HS-27A (cell line): ENCODE measurements at regions not wholly inside any gene's neighbourhood (a gene's known extent, or its start where the extent isn't known, plus 50 kb on each side); places are given as distances from the start of the nearest gene placed in this dataset.
"Not testable (repeated sequence)": the region's sequence is repeated elsewhere in the genome, so short reads cannot be mapped to it uniquely, and the experiment has no call there.

ENCODE experiments used
- DNase-seq: peaks from one replicate; pipeline ENCODE4 v3.0.0-alpha.2; 2012; ENCODE audit warnings: low read depth, missing footprints

- no peak for DNase-seq
Observed at GRCh38 chr5:144004751-144005150, 165.7 kb downstream of the YIPF5 start.

- no peak for DNase-seq
Observed at GRCh38 chr5:144009116-144009515, 161.3 kb downstream of the YIPF5 start.

DNA sequence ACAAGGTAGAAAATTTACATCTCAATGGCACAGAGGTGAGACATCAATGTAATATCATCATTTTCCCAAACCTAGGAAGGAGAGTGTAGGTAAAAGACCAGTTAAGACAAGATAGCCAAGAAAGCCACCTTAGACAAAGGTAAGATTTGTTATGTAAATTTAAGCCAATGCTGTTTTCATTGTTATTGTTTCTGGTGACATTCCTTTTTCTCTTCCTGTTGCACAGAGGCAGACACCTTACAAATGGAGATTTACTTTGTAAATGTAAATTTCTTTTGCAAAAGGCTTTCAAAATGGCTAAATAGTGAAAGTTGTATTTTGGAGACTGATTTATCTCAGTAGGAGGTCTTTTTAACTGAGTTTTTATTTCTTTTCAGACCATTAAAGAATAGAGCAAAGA is 159.1 kb downstream of the YIPF5 start:
- no peak for DNase-seq

DNA sequence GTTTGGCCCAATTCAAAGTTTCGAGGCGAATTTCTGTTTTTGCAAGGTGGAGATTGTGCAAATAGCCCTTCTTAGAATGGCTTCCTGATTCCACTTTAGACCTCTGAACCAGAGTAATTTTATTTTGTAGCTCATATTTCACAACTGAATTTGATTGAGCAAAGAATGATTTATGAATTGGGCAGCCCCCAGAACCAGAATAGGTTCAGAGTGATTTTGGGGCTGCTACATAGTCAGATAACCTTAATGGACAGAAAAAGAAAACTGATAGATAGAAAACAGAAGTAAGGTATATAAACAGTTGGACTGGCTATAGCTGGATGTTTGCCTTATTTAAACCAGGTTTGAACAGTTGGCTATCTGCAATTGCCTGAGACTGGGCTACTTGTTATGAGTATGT is 156.6 kb downstream of the YIPF5 start:
- DNase-seq = no peak

- DNase-seq = no peak
Observed at GRCh38 chr5:144015961-144016360, 154.5 kb downstream of the YIPF5 start.

- no peak for DNase-seq
Observed at GRCh38 chr5:144017119-144017518, 153.3 kb downstream of the YIPF5 start.

GRCh38 chr5:144017631-144018030 is 152.8 kb downstream of the YIPF5 start:
- no peak for DNase-seq

GRCh38 chr5:144024090-144024489 is 146.4 kb downstream of the YIPF5 start:
- no peak for DNase-seq

GRCh38 chr5:144024545-144024944 is 145.9 kb downstream of the YIPF5 start:
- DNase-seq = no peak

DNA sequence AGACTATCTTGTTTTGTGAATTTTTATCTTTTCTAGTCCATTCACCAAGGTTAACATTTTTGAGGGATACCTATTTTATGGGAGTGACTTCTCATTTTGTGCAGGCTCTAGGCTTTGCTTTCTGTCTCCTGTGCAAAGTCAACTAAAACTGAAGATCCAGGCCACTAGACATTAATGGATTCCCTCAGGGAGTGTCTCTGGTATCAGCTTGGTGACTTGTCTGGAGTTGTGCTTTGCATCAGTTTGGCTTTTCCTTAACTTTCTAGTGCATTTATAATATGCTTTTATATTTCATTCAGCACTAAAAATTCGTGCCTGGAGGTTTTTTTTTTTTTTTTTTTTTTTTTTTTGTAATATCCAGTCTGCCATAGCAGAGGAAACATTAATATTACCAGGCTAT is 144.2 kb downstream of the YIPF5 start:
- no peak for DNase-seq

- DNase-seq = no peak
Observed at GRCh38 chr5:144028058-144028457, 142.4 kb downstream of the YIPF5 start.

- DNase-seq = no peak
Observed at GRCh38 chr5:144028636-144029035, 141.8 kb downstream of the YIPF5 start.

DNA sequence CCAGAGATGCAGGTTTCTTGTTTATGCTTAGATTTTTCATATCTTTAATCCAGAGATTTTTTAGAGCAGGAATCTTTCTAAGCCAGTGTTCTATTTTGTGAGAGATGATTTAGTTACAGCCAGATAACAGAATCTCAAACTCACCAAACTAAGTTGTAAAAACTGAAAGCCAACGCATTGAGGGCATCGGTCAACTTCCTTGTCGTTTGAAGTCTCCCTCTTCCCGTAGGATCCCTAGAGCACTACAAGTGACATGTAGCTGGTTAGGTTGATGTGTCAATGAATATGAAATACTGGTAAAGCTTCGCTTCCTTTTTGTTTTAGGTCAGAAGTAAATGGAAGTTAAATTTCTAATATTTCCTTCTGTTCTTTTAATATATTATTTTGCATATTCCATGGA is 139.6 kb downstream of the YIPF5 start:
- DNase-seq = no peak

GRCh38 chr5:144032375-144032774 is 138.1 kb downstream of the YIPF5 start:
- no peak for DNase-seq

DNA sequence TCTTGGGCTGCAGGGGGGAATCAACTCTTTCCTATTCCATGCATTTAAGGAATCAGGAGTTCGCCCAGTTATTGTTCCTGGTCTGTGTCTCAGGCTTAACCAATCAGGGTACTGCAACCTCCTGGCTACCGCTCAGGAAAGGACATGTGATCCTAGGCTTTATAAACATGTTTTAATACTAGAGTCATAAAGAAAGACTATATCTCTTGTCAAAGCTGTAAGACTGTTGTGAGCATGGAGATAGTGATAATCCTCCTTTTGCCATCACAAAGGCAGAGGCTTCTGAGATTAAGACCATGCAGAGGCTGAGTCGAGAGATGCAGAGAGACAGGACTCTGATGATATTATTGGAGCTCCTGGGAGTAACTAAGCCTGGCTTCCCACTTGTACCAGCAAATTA is 137.0 kb downstream of the YIPF5 start:
- DNase-seq = no peak

- no peak for DNase-seq
Observed at GRCh38 chr5:144035046-144035740, 135.3 kb downstream of the YIPF5 start.

DNA sequence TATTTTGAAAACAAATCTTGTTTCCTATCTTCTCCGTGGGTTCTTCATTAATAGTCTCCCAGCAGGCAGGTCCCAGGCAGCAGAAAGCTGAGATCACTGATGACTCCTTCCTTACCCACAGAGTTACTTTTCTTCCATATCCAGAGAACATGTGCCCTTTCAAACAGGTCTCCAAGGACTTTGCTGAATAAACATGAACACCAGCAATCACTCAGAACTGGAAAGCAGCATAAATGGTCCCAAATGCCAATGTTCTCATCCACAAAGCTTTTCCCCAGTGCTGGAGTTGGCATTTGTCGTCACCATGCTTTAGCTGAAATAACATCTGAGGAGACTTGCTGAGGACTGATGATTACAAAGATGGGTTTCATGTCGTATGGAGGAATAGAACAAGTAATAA is 134.0 kb downstream of the YIPF5 start:
- no peak for DNase-seq

DNA sequence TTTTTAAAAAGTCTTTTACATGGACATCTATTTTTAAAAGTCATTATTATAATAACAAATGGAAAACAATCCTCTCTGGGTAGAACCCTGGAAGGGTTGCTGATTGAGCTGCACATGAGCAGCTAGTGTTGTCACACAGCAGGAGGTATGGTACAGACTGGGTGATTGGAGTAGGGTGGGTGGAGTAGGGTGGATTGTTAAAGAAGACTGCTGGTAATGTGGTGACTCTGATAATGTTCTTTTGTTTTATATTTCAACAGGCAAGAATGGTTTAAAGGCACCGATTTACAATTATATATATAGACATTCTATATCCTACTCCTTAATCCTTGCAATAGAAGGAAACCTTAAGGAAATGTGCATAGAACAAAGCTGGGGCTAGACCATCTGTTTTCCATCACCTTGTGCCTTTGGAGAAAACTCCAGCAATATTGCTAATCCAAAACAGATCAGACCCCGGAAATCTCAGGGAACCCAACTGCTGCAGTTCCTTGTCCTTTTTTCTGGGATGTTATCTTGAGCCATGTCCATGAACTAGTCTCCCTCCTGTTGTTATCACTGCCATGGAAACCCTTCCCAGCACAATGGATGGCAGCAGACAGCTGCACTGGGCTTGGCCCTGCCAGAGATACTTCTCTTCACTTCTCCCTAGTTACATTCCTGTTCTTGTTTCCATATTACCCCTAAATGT is 129.7 kb downstream of the YIPF5 start:
- no peak for DNase-seq

DNA sequence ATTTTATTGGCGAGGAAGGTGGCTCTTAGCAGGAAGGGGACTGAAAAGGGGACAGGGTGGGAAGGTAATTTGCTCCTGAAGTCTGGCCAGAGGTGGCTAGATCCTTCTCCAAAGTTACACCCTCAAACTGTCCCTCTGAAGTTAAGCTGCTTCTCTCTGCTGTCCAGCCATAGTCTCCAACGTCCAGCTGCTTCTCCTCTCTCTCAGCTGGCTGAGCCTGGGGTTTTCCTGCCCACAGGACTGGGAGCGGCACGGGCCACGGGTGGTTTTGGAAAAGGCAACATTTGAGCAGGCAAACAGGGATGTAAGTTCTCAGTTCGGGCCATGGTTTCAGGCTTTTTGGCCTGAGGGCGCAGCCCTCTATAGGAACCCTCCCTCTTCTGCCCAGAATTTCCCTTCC is 128.3 kb downstream of the YIPF5 start:
- DNase-seq = no peak

DNA sequence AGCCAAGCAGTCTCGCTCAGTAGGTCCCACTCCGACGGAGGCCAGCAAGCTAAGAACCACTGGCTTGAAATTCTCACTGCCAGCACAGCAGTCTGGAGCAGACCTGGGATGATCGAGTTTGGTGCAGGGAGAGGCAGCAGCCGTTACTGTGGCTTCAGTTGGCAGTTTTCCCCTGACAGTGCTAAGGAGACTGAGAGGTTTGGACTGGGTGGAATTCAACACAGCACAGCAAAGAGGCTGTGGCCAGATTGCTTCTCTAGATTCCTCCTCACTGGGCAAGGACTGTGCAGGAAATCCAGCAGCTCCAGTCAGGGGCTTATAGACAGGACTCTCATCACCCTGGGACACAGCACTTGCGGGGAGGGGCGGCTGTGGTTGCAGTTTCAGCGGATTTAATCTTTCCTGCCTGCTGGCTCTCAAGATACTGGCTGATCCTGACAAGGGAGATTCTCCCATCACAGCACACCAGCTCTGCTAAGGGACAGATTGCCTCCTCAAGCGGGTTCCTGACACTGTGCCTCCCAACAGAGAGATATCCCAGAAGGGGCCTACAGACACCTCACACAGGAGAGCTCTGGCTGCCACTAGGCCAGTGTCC is 122.1 kb downstream of the YIPF5 start:
- no peak for DNase-seq

DNA sequence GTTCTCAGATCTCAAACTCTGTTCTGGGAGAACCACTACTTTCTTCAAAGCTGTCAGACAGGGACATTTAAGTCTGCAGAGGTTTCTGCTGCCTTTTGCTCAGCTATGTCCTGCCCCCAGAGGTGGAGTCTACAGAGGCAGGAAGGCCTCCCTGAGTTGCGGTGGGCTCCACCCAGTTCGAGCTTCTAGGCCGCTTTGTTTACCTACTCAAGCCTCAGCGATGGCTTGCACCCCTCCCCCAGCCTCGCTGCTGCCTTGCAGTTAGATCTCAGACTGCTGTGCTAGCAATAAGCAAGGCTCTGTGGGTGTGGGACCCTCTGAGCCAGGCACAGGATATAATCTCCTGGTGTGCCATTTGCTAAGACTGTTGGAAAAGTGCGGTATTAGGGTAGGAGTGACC is 115.1 kb downstream of the YIPF5 start:
- DNase-seq = not testable (repeated sequence)

GRCh38 chr5:144060091-144060490 is 110.4 kb downstream of the YIPF5 start:
- not testable (repeated sequence) for DNase-seq

DNA sequence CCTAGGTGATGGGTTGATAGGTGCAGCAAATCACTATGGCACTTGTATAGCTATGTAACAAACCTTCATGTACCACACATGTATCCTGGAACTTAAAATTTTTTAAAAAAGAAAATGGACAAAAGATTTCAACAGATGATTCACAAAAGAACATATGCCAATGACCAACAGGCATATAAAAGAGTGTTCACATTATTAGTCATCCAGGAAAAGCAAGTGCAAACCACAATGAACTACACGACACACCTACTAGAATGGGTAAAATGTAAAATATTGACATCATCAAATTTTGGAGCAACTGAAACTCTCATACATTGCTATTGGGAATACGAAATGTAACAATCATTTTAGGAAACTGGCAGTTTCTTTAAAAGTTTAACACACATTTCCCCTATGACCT is 109.9 kb downstream of the YIPF5 start:
- no peak for DNase-seq

DNA sequence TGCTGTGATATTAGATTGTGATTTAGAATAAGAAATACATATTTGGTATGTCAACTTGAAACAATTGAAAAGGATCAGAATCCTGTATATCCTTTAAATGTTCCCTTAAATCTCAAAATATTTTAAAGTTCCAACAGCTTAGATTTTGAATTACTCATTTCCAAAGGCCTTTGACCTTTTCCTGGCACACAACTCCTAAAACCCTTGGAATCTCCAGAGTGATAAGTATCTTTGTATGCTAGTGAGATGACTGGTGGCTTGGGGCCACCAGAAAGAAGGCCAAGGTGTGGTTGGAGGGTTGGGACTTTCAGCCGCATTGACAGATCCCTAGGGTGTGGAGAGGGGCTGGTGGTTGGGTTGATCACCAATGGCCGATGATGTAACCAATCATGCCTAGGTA is 104.7 kb downstream of the YIPF5 start:
- no peak for DNase-seq
